Neural cell (in vitro differentiated cells): ENCODE measurements at regions not wholly inside any gene's neighbourhood (a gene's known extent, or its start where the extent isn't known, plus 50 kb on each side); places are given as distances from the start of the nearest gene placed in this dataset.

Experiments used
- CTCF ChIP-seq: fragments of 450-650 bp; IDR thresholded peaks from 2 replicates; pipeline ENCODE4 v1.5.1; 2014; ENCODE audit warnings: antibody characterized with exemption, mild to moderate bottlenecking, moderate library complexity; ENCODE audit not compliant: poor library complexity, severe bottlenecking
- EP300 ChIP-seq: fragments of 450-650 bp; conservative IDR thresholded peaks from 2 replicates; pipeline ENCODE4 v1.6.1; 2014; ENCODE audit warnings: antibody characterized with exemption, mild to moderate bottlenecking, moderate library complexity; ENCODE audit not compliant: poor library complexity, severe bottlenecking
- EZH2 ChIP-seq: fragments of 200-600, 300-800 bp; shearing (Covaris generic), sonication (generic); IDR thresholded peaks from 2 replicates; pipeline ENCODE4 v1.6.1; 2014; ENCODE audit warnings: antibody characterized with exemption, low read length, borderline replicate concordance, mild to moderate bottlenecking; ENCODE audit not compliant: insufficient read depth, poor library complexity, severe bottlenecking
- POLR2AphosphoS5 ChIP-seq: IDR thresholded peaks from 2 replicates; pipeline ENCODE4 v1.6.1; 2012
- REST ChIP-seq: IDR thresholded peaks from 2 replicates; pipeline ENCODE4 v1.6.1; 2012; ENCODE audit warnings: borderline replicate concordance
- TAF1 ChIP-seq: IDR thresholded peaks from 2 replicates; pipeline ENCODE4 v1.6.1; 2012; ENCODE audit warnings: low read depth

GRCh38 chr1:101550581-101550980, 313.8 kb downstream of the S1PR1 start:
- TF ChIP-seq CTCF (no peak), EP300 (no peak), POLR2AphosphoS5 (no peak), EZH2 (no peak), TAF1 (no peak), REST (no peak)
